H9 (cell line): ENCODE measurements at regions not wholly inside any gene's neighbourhood (a gene's known extent, or its start where the extent isn't known, plus 50 kb on each side); places are given as distances from the start of the nearest gene placed in this dataset.

Experiments
- DNase-seq: peaks from one replicate; pipeline ENCODE4 v3.0.0-alpha.2; 2017
- H2AFZ ChIP-seq: one replicate; pipeline ENCODE4 v1.6.1; 2013; ENCODE audit warnings: mild to moderate bottlenecking, low read length, control low read depth, moderate library complexity
- H2AK5ac ChIP-seq: 2 replicates; pipeline ENCODE4 v1.6.1; 2013; ENCODE audit warnings: low read length, control low read depth, mixed read lengths; ENCODE audit not compliant: insufficient read length
- H2BK120ac ChIP-seq: one replicate; pipeline ENCODE4 v1.6.1; 2013; ENCODE audit warnings: low read depth, mild to moderate bottlenecking, low read length, control low read depth, inconsistent platforms; ENCODE audit not compliant: poor library complexity, severe bottlenecking
- H2BK12ac ChIP-seq: 2 replicates; pipeline ENCODE4 v1.6.1; 2013; ENCODE audit warnings: low read length, control low read depth, mixed read lengths, low read depth; ENCODE audit not compliant: insufficient read length
- H2BK15ac ChIP-seq: 2 replicates; pipeline ENCODE4 v1.6.1; 2013; ENCODE audit warnings: low read depth, low read length, control low read depth
- H2BK20ac ChIP-seq: one replicate; pipeline ENCODE4 v1.6.1; 2013; ENCODE audit warnings: low read depth, mild to moderate bottlenecking, low read length, control low read depth, inconsistent platforms; ENCODE audit not compliant: poor library complexity, severe bottlenecking
- H2BK5ac ChIP-seq: 2 replicates; pipeline ENCODE4 v1.6.1; 2013; ENCODE audit warnings: low read length, control low read depth, mixed read lengths; ENCODE audit not compliant: insufficient read length
- H3K14ac ChIP-seq: 2 replicates; pipeline ENCODE4 v1.6.1; 2013; ENCODE audit warnings: low read length, control low read depth; ENCODE audit not compliant: insufficient read depth
- H3K18ac ChIP-seq: 2 replicates; pipeline ENCODE4 v1.6.1; 2013; ENCODE audit warnings: low read depth, mild to moderate bottlenecking, mixed read lengths, low read length, control low read depth; ENCODE audit not compliant: insufficient read length
- H3K23ac ChIP-seq: 2 replicates; pipeline ENCODE4 v1.6.1; 2013; ENCODE audit warnings: low read length, control low read depth, mixed read lengths, low read depth; ENCODE audit not compliant: insufficient read length
- H3K23me2 ChIP-seq: 2 replicates; pipeline ENCODE4 v1.6.1; 2013; ENCODE audit warnings: low read depth, mild to moderate bottlenecking, mixed read lengths, low read length, control low read depth; ENCODE audit not compliant: insufficient read length, poor library complexity, severe bottlenecking
- H3K27ac ChIP-seq: 2 replicates; pipeline ENCODE4 v1.5.1; 2013; ENCODE audit warnings: low read length, control low read depth, mixed read lengths, low read depth; ENCODE audit not compliant: insufficient read length
- H3K27me3 ChIP-seq: 2 replicates; pipeline ENCODE4 v1.6.1; 2013; ENCODE audit warnings: low read length, control low read depth, inconsistent platforms; ENCODE audit not compliant: insufficient read depth
- H3K4ac ChIP-seq: 2 replicates; pipeline ENCODE4 v1.6.1; 2013; ENCODE audit warnings: low read depth, mild to moderate bottlenecking, control low read depth, inconsistent platforms, low read length, moderate library complexity
- H3K4me1 ChIP-seq: 2 replicates; pipeline ENCODE4 v1.6.1; 2013; ENCODE audit warnings: low read length, control low read depth, inconsistent platforms; ENCODE audit not compliant: insufficient read depth
- H3K4me2 ChIP-seq: 2 replicates; pipeline ENCODE4 v1.6.1; 2013; ENCODE audit warnings: low read length, control low read depth, mixed read lengths; ENCODE audit not compliant: insufficient read length, insufficient read depth
- H3K56ac ChIP-seq: 2 replicates; pipeline ENCODE4 v1.6.1; 2013; ENCODE audit warnings: low read depth, mild to moderate bottlenecking, mixed read lengths, low read length, control low read depth; ENCODE audit not compliant: insufficient read length
- H3K79me1 ChIP-seq: 2 replicates; pipeline ENCODE4 v1.6.1; 2013; ENCODE audit warnings: low read depth, mild to moderate bottlenecking, moderate library complexity, low read length, control low read depth, inconsistent platforms; ENCODE audit not compliant: insufficient read depth, poor library complexity, severe bottlenecking
- H3K79me2 ChIP-seq: 2 replicates; pipeline ENCODE4 v1.6.1; 2013; ENCODE audit warnings: low read length, control low read depth, inconsistent platforms; ENCODE audit not compliant: insufficient read depth
- H3K9ac ChIP-seq: 2 replicates; pipeline ENCODE4 v1.6.1; 2013; ENCODE audit warnings: low read length, control low read depth, mixed read lengths; ENCODE audit not compliant: insufficient read length; ENCODE audit errors: extremely low read depth
- H3K9me3 ChIP-seq: one replicate; pipeline ENCODE4 v1.6.1; 2013; ENCODE audit warnings: low read depth, low read length, inconsistent platforms; ENCODE audit not compliant: control insufficient read depth
- H3T11ph ChIP-seq: one replicate; pipeline ENCODE4 v1.6.1; 2013; ENCODE audit warnings: mild to moderate bottlenecking, low read length, control low read depth, inconsistent platforms
- H4K20me1 ChIP-seq: one replicate; pipeline ENCODE4 v1.6.1; 2013; ENCODE audit not compliant: control insufficient read depth, insufficient read length, insufficient read depth
- H4K5ac ChIP-seq: 2 replicates; pipeline ENCODE4 v1.6.1; 2013; ENCODE audit warnings: low read depth, mild to moderate bottlenecking, mixed read lengths, low read length, control low read depth; ENCODE audit not compliant: insufficient read length
- H4K8ac ChIP-seq: replicated peaks from 2 replicates; pipeline ENCODE4 v1.6.1; 2013; ENCODE audit warnings: low read length, control low read depth, mixed read lengths, low read depth; ENCODE audit not compliant: insufficient read length
- H4K91ac ChIP-seq: 2 replicates; pipeline ENCODE4 v1.6.1; 2013; ENCODE audit warnings: low read depth, mild to moderate bottlenecking, moderate library complexity, mixed read lengths, low read length, control low read depth; ENCODE audit not compliant: insufficient read length
- H3K27ac Mint-ChIP-seq, 3 experiments: 2 replicates in 2 of 3; 3 replicates in 1 of 3; pipeline ENCODE4 v1.8.0; 2020 to 2021; ENCODE audit warnings: mixed read lengths in 3 of 3, mild to moderate bottlenecking in 1 of 3, moderate library complexity in 1 of 3
- H3K27me3 Mint-ChIP-seq: 2 replicates; pipeline ENCODE4 v1.8.0; 2021; ENCODE audit warnings: low read depth, mild to moderate bottlenecking, moderate library complexity, mixed read lengths
- H3K36me3 Mint-ChIP-seq, 3 experiments: 2 replicates in 2 of 3; 3 replicates in 1 of 3; pipeline ENCODE4 v1.8.0; 2020 to 2021; ENCODE audit warnings: low read depth in 3 of 3, mixed read lengths in 3 of 3; ENCODE audit not compliant: insufficient read depth in 1 of 3
- H3K4me1 Mint-ChIP-seq, 2 experiments: 2 replicates each; pipeline ENCODE4 v1.8.0; 2020; ENCODE audit warnings: mixed read lengths in 2 of 2
- H3K4me3 Mint-ChIP-seq, 2 experiments: 2 replicates in 1 of 2; 3 replicates in 1 of 2; pipeline ENCODE4 v1.8.0; 2020 to 2021; ENCODE audit warnings: mild to moderate bottlenecking in 2 of 2, mixed read lengths in 2 of 2, moderate library complexity in 1 of 2
- H3K9me3 Mint-ChIP-seq, 2 experiments: 2 replicates in 1 of 2; 3 replicates in 1 of 2; pipeline ENCODE4 v1.8.0; 2020; ENCODE audit warnings: mild to moderate bottlenecking in 2 of 2, mixed read lengths in 2 of 2, moderate library complexity in 1 of 2
- WGBS: extraction: QIAGEN DNeasy Blood & Tissue Kit; methylation state at CpG from one replicate; pipeline ENCODE4 v1.1.7; 2013; ENCODE audit warnings: missing lambda C conversion rate, low lambda C conversion rate, mixed read lengths; ENCODE audit not compliant: insufficient read length; ENCODE audit errors: extremely low coverage; 5-methylcytosine and 5-hydroxymethylcytosine counted together
- TF ChIP-seq, protein P1 (sequence below): fragments of 200-600 bp; sonication (generic); conservative IDR thresholded peaks from 3 replicates; pipeline ENCODE4 v1.8.0; 2021; ENCODE audit warnings: antibody characterized with exemption, mild to moderate bottlenecking

GRCh38 chr5:107765805-107766063 lies 95.0 kb upstream of the EFNA5 start:
- no peak overlapping the region for H2BK20ac ChIP-seq
- H4K91ac ChIP-seq, result no peak overlapping the region
- H3K27me3 ChIP-seq, result no peaks in the 10 kb centered on the region
- no peak overlapping the region for H3K4me3 Mint-ChIP-seq
- WGBS, result no CpG with 5 or more reads among the region's 3 CpGs
- H3K79me2 ChIP-seq, result no peaks in the 10 kb centered on the region
- no peak overlapping the region for H2AFZ ChIP-seq
- no peak overlapping the region for H4K8ac ChIP-seq
- no peaks in the 10 kb centered on the region for H3K23me2 ChIP-seq
- no peak overlapping the region for H3T11ph ChIP-seq
- H3K4me2 ChIP-seq, result no peak overlapping the region
- no peak overlapping the region for H3K56ac ChIP-seq
- H3K27ac ChIP-seq, result no peak overlapping the region
- H3K79me1 ChIP-seq, result no peaks in the 10 kb centered on the region
- no peak overlapping the region for H2BK120ac ChIP-seq
- H3K9me3 Mint-ChIP-seq, result no peaks in the 10 kb centered on the region
- H3K9ac ChIP-seq, result no peak overlapping the region
- H3K23ac ChIP-seq, result no peak overlapping the region
- no peak overlapping the region for H3K27ac Mint-ChIP-seq
- no peak overlapping the region for H3K18ac ChIP-seq
- no peaks in the 10 kb centered on the region for H3K4me1 ChIP-seq
- TF ChIP-seq, protein P1, sequence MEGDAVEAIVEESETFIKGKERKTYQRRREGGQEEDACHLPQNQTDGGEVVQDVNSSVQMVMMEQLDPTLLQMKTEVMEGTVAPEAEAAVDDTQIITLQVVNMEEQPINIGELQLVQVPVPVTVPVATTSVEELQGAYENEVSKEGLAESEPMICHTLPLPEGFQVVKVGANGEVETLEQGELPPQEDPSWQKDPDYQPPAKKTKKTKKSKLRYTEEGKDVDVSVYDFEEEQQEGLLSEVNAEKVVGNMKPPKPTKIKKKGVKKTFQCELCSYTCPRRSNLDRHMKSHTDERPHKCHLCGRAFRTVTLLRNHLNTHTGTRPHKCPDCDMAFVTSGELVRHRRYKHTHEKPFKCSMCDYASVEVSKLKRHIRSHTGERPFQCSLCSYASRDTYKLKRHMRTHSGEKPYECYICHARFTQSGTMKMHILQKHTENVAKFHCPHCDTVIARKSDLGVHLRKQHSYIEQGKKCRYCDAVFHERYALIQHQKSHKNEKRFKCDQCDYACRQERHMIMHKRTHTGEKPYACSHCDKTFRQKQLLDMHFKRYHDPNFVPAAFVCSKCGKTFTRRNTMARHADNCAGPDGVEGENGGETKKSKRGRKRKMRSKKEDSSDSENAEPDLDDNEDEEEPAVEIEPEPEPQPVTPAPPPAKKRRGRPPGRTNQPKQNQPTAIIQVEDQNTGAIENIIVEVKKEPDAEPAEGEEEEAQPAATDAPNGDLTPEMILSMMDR, result no peak
- no peaks in the 10 kb centered on the region for H3K9me3 ChIP-seq
- no peak overlapping the region for H2BK5ac ChIP-seq
- H2BK15ac ChIP-seq, result no peak overlapping the region
- DNase-seq, result no peak
- peaks cover 29 to 31% of the 10 kb centered on the region in 2 experiments for H3K4me1 Mint-ChIP-seq
- H4K5ac ChIP-seq, result no peak overlapping the region
- H3K36me3 Mint-ChIP-seq, result no peaks in the 10 kb centered on the region
- H3K14ac ChIP-seq, result no peak overlapping the region
- H2AK5ac ChIP-seq, result no peak overlapping the region
- no peaks in the 10 kb centered on the region for H4K20me1 ChIP-seq
- no peak overlapping the region for H2BK12ac ChIP-seq
- no peak overlapping the region for H3K4ac ChIP-seq
- H3K27me3 Mint-ChIP-seq, result no peaks in the 10 kb centered on the region
